ENCODE measurements at regions not wholly inside any gene's neighbourhood (a gene's known extent, or its start where the extent isn't known, plus 50 kb on each side); places are given as distances from the start of the nearest gene placed in this dataset.

- Histone ChIP-seq H3K4me3 (no peak overlapping the region), H3K4me1 (no peaks in the 10 kb centered on the region), H3K9me3 (no peaks in the 10 kb centered on the region), H3K27me3 (replicated peaks in 1 of 7) (peaks cover 0 to 16% (median 0%) of the 10 kb centered on the region in 7 donors), H3K27ac (no peak overlapping the region), H3K36me3 (no peaks in the 10 kb centered on the region)
- WGBS, 5 donors: 51 to 59% (median 57%) methylated on average over 4 of the region's 4 CpGs
- DNase-seq: no peak
- intact Hi-C loops (cut with DNase I; ENCODE audit: low total_unique reads): no loop called here
- no peak for TF ChIP-seq POLR2AphosphoS5 (IDR thresholded peaks at IDR 0.05)
- no peak for TF ChIP-seq CTCF (IDR thresholded peaks at IDR 0.05 in 8 of 11, conservative IDR thresholded peaks at IDR 0.05 in 3 of 11)
- no peak for TF ChIP-seq POLR2A (IDR thresholded peaks at IDR 0.05)
Observed at GRCh38 chr1:232302376-232303221, 327.3 kb downstream of the SIPA1L2 start.

GRCh38 chr1:232301246-232301645, 328.7 kb downstream of the SIPA1L2 start:
- H3K27me3 ChIP-seq (replicated peaks in 1 of 7): peaks cover 0 to 12% (median 0%) of the 10 kb centered on the region in 7 donors
- H3K4me1 ChIP-seq: no peaks in the 10 kb centered on the region
- intact Hi-C loops (cut with DNase I; ENCODE audit: low total_unique reads): no loop called here
- H3K4me3 ChIP-seq: no peak overlapping the region
- H3K27ac ChIP-seq: no peak overlapping the region
- no peaks in the 10 kb centered on the region for H3K36me3 ChIP-seq
- TF ChIP-seq POLR2A (IDR thresholded peaks at IDR 0.05) (no peak), CTCF (IDR thresholded peaks at IDR 0.05 in 8 of 11, conservative IDR thresholded peaks at IDR 0.05 in 3 of 11) (no peak), POLR2AphosphoS5 (IDR thresholded peaks at IDR 0.05) (no peak)
- no peak for DNase-seq
- no peaks in the 10 kb centered on the region for H3K9me3 ChIP-seq
- 89 to 94% (median 92%) methylated on average over 8 of the region's 8 CpGs for WGBS, 5 donors

DNA sequence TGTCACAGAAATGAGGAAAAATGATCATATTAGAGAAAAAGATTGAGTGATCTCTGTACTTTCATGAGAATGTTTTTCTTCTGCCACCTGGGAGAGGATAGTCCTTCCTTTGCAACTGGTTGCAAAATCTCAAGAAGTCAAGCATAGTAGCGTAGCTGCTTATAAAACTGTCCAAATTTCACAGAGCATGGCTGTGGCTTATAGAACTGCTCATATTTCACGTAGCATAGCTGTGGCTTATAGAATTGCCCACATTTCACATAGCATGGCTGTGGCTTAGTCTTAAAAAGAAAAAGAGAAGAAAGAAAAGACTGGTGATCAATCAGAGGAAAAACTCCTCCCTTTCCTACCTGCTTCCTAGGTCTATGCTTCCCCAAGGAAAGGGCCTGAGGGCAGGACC, 329.5 kb downstream of the SIPA1L2 start:
- no peak for TF ChIP-seq CTCF (IDR thresholded peaks at IDR 0.05 in 8 of 11, conservative IDR thresholded peaks at IDR 0.05 in 3 of 11)
- TF ChIP-seq POLR2AphosphoS5 (IDR thresholded peaks at IDR 0.05): no peak
- Histone ChIP-seq H3K9me3 (no peaks in the 10 kb centered on the region), H3K27me3 (replicated peaks in 1 of 7) (peaks cover 0 to 15% (median 0%) of the 10 kb centered on the region in 7 donors), H3K36me3 (no peaks in the 10 kb centered on the region), H3K27ac (no peak overlapping the region), H3K4me1 (no peaks in the 10 kb centered on the region), H3K4me3 (no peak overlapping the region)
- intact Hi-C loops (cut with DNase I; ENCODE audit: low total_unique reads): no loop called here
- WGBS, 5 donors: 69 to 84% (median 75%) methylated on average over 2 of the region's 2 CpGs
- no peak for DNase-seq

GRCh38 chr1:232296461-232296860, 333.5 kb downstream of the SIPA1L2 start:
- no peak for TF ChIP-seq CTCF (IDR thresholded peaks at IDR 0.05 in 8 of 11, conservative IDR thresholded peaks at IDR 0.05 in 3 of 11)
- TF ChIP-seq POLR2AphosphoS5 (IDR thresholded peaks at IDR 0.05): no peak
- no peak for TF ChIP-seq POLR2A (IDR thresholded peaks at IDR 0.05)
- Histone ChIP-seq H3K36me3 (no peaks in the 10 kb centered on the region), H3K27ac (no peak overlapping the region), H3K9me3 (no peaks in the 10 kb centered on the region), H3K27me3 (replicated peaks in 1 of 7) (peaks cover 0 to 23% (median 0%) of the 10 kb centered on the region in 7 donors), H3K4me1 (no peaks in the 10 kb centered on the region), H3K4me3 (no peak overlapping the region)
- DNase-seq: no peak
- WGBS, 5 donors: 66 to 90% (median 76%) methylated on average over 4 of the region's 4 CpGs
- intact Hi-C loops (cut with DNase I; ENCODE audit: low total_unique reads): no loop called here
